NCI-H187 (cell line): ENCODE measurements at regions not wholly inside any gene's neighbourhood (a gene's known extent, or its start where the extent isn't known, plus 50 kb on each side); places are given as distances from the start of the nearest gene placed in this dataset.

Source experiments
- DNase-seq, 2 experiments: peaks; one replicate each; lab custom pipeline; 2025; lab: John Stamatoyannopoulos, UW

GRCh38 chr6:37105148-37106050 is 64.6 kb upstream of the PIM1 start:
- DNase-seq: no peak

- DNase-seq: no peak
These were observed 63.9 kb upstream of the PIM1 start for GRCh38 chr6:37106051-37106363.

GRCh38 chr6:37106554-37106953 is 63.4 kb upstream of the PIM1 start:
- no peak for DNase-seq

GRCh38 chr6:37106982-37107491 is 62.9 kb upstream of the PIM1 start:
- DNase-seq: no peak

GRCh38 chr6:37109714-37110499 is 60.0 kb upstream of the PIM1 start:
- DNase-seq: peak in 1 of 2 experiments; percentile 8

- no peak for DNase-seq
These were observed 59.2 kb upstream of the PIM1 start for GRCh38 chr6:37110500-37111461.

- no peak for DNase-seq
These were observed 56.0 kb upstream of the PIM1 start for GRCh38 chr6:37113976-37114375.

GRCh38 chr6:37114612-37115011 is 55.3 kb upstream of the PIM1 start:
- no peak for DNase-seq

- no peak for DNase-seq
These were observed 54.6 kb upstream of the PIM1 start for GRCh38 chr6:37115236-37115895.

GRCh38 chr6:37116326-37116725 is 53.6 kb upstream of the PIM1 start:
- DNase-seq: no peak

- no peak for DNase-seq
These were observed 50.5 kb upstream of the PIM1 start for GRCh38 chr6:37119387-37119886.
